A549 (cell line): ENCODE measurements at regions not wholly inside any gene's neighbourhood (a gene's known extent, or its start where the extent isn't known, plus 50 kb on each side); places are given as distances from the start of the nearest gene placed in this dataset.
"Not testable (repeated sequence)": the region's sequence is repeated elsewhere in the genome, so short reads cannot be mapped to it uniquely, and the experiment has no call there.

Experiments
- FOSL2 ChIP-seq, 2 experiments: fragments of 450-650 bp in 1 of 2; fragments of >200 bp in 1 of 2; sonication (Bioruptor Twin) in 1 of 2; formaldehyde crosslinking; IDR thresholded peaks; 2 replicates each; pipeline versions ENCODE4 v1.5.0 to v1.6.1; 2016 to 2020; ENCODE audit warnings: mild to moderate bottlenecking in 1 of 2, moderate library complexity in 1 of 2
- RCOR1 ChIP-seq: fragments of 150-350 bp; IDR thresholded peaks from 2 replicates; pipeline ENCODE4 v1.6.1; 2014; ENCODE audit warnings: antibody characterized with exemption, low read length, low read depth
- TF ChIP-seq, protein P1 (sequence below): fragments of >200 bp; sonication (Bioruptor Twin); formaldehyde crosslinking; IDR thresholded peaks from 3 replicates; pipeline ENCODE4 v1.5.1; 2016

DNA sequence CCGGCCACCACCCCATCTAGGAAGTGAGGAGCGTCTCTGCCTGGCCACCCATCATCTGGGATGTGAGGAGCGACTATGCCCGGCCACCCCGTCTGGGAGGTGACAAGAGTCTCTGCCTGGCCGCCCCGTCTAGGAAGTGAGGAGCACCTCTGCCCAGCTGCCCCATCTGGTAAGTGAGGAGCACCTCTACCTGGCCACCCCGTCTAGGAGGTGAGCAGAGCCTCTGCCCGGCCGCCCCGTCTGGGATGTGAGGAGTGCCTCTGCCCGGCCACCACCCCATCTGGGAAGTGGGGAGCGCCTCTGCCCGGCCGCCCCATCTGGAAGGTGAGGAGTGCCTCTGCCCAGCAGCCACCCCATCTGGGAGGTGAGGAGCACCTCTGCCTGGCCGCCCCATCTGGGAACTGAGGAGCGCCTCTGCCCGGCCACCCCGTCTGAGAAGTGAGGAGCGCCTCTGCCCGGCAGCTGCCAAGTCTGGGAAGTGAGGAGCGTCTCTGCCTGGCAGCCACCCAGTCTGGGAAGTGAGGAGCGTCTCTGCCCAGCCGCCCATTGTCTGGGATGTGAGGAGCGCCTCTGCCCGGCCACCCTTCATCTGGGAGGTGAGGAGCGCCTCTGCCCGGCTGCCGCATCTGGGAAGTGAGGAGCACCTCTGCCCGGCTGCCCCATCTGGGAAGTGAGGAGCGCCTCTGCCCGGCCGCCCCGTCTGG is 164.4 kb downstream of the CENPC start:
- not testable (repeated sequence) for TF ChIP-seq FOSL2 (IDR thresholded peaks at IDR 0.05); FOSL2 (CRISPR knock-in tag; IDR thresholded peaks at IDR 0.05); RCOR1
- TF ChIP-seq, protein P1, sequence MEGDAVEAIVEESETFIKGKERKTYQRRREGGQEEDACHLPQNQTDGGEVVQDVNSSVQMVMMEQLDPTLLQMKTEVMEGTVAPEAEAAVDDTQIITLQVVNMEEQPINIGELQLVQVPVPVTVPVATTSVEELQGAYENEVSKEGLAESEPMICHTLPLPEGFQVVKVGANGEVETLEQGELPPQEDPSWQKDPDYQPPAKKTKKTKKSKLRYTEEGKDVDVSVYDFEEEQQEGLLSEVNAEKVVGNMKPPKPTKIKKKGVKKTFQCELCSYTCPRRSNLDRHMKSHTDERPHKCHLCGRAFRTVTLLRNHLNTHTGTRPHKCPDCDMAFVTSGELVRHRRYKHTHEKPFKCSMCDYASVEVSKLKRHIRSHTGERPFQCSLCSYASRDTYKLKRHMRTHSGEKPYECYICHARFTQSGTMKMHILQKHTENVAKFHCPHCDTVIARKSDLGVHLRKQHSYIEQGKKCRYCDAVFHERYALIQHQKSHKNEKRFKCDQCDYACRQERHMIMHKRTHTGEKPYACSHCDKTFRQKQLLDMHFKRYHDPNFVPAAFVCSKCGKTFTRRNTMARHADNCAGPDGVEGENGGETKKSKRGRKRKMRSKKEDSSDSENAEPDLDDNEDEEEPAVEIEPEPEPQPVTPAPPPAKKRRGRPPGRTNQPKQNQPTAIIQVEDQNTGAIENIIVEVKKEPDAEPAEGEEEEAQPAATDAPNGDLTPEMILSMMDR: not testable (repeated sequence)
